ENCODE measurements at regions not wholly inside any gene's neighbourhood (a gene's known extent, or its start where the extent isn't known, plus 50 kb on each side); places are given as distances from the start of the nearest gene placed in this dataset.
"Not testable (repeated sequence)": the region's sequence is repeated elsewhere in the genome, so short reads cannot be mapped to it uniquely, and the experiment has no call there.

DNA sequence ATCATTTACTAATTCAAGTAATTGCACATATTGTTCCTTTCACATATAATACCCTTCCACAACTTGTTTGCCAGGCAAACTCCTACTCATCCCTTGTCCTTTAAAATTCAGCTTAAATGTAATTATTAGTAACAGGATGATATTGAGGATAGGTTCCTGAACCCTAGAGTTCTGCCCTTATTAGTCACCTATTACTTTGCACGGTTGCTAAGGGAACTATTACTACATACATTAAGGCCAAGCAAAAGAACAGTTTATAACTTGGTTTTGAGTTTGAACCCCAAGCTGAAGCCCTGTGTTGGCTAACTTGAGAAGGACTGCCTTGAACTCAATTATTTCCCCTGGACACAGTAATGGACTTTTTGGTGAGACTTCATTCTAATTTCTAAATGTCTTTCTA is 529.7 kb downstream of the IGSF11 start:
- DNase-seq: no peak

- no peak for DNase-seq
Observed at GRCh38 chr3:118505784-118506183, 528.9 kb downstream of the IGSF11 start.

DNA sequence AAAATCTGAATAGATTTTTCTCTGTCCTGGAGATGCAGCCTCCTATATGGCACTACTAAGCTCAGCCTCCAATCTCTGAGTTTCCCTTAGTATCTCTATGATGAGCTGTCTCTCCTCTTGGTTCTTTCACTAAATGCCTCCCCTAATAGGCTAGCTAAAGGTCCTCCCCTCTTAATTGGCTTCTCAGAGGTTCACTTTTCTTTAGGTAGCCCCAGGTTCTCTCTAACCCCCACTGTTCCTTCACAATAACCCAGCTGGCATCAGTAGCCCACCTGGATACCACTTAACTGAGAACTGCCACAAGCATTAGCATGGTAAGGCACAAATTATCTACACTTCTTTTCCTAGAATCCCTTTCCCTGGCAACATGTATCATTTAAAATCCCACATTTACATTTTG is 523.2 kb downstream of the IGSF11 start:
- DNase-seq: no peak

DNA sequence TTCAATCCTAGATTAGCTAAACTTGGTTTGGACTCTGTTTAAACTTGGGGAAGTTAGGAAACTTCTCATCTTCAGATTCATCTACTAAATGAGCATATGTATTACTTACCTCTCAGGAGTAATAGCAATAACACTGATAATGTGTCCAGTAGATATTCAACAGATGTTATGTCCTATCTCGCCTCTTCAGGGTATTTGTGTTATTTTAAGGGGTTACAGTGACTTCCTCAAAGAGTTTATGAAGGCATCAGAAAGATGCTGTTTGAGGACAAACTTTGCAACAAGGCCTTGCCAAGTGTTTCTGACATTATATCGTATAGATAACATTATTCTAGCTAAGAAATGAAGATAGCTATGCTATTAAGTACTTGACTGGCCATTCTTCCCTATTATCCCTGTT is 522.3 kb downstream of the IGSF11 start:
- no peak for DNase-seq

DNA sequence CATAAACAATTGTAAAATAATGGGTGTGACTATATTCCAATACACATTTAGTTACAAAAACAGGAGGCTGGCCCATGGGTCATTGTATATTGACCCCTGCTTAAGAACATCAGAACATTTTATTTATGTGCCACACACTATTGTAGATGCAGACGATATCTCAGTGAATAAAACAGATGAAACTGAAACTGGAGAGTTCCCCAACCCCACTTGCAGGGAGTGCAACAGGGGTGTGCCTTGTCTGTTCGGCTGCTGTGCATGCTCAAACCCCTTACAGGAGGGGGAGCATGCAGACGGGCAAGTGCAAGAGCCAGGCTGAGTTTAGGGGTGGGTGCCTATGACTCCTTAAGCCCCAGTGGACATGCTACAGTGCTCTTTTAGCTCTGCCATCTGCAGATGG is 509.6 kb downstream of the IGSF11 start:
- no peak for DNase-seq

DNA sequence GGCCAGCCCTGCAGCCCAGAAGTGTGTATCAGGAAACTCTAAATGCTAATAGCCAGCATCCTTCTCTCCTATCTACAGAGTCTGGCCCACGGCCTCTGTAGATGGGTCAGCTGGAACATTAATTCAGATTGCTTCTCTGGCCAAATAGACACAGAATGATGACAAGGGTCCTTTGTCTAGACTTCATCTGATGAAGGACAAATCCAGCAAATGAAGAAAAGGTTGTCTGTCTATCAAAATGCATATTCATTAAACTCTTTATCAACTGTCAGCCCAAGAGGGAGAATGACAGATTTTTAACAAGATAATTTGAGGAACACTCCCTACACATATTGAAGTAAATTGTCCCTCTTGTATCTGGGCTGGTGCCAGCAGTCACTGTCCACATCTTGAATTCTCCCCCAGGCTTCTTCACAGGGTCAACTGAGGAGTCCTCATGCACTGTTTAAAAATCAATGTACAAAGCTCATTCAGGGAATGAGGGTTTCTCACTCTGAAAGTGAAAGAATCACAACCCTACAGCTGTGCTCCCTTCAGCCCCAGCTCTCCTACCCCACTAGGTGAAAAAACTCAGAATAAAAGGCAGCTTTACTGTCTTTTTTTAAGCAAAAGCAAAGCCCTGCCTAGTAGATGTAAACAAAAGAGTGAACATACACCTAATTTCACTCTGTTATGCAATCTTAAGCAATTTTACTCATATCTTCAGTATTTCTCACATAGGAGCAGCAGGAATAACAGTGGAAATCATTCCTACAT is 507.7 kb downstream of the IGSF11 start:
- DNase-seq: no peak

DNA sequence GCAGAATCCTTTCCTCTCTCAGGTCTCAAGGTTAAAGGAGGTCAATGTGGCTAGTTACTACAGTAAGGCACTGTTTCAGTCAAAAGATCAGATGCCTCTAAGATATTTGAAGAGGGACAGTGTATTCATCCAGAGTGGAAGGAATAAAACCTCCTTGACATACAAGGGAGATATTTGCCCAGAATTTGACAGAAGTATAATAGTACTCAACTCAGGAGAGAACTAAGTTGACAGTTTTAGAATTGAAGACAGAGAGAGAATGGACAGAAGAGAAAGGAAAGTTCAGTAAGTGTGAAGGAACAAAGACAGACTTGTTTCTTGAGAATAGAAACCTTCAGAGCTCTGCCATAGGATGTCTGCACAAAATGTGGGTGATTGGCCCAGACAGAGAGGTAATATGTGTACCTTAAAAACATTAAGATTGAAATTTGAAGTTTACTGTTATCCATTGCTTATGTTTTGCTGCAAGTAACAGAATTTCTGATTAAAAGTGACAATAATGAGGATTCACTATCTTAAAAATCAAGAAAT is 507.1 kb downstream of the IGSF11 start:
- DNase-seq: no peak

DNA sequence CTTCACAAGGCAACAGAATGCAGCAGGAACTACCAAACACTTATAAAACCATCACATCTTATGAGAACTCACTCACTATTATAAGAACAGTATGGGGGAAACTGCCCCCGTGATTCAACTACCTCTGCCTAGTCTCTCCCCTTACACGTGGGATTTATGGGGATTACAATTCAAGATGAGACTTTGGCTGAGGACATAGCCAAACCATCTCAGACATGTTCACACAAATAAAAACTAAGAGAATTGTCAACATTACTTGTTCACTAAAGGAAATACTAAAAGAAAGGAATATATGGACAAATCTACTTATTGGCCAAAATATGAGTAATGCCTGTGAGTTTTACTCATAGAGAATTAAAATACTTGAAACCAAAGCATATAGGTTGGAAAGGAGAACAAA is 505.1 kb downstream of the IGSF11 start:
- DNase-seq: no peak

DNA sequence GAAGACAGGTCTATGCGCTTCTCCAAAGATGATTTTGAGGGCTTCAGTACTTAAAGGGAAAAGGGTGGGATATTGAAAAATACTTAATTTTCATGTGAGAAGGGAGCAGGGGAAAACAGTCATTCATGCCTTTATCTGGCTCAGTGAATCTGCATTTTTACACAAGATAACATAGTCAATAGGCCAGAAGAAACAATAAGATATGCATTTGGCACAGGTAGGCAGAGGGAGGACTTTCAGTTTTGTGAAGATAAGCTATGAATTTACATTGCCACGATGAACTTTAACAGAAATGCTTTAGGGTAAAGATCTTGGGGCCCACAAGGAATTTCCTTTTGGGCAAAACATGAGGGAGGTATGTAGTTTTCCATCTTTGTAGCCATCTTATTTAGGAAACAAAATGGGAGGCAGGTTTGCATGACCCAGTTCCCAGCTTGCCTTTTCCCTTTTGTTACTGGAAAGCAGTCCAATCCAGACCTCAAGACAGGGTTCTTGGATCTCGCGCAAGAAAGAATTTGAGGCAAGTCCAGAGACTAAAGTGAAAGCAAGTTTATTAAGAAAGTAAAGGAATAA is 504.2 kb downstream of the IGSF11 start:
- no peak for DNase-seq

DNA sequence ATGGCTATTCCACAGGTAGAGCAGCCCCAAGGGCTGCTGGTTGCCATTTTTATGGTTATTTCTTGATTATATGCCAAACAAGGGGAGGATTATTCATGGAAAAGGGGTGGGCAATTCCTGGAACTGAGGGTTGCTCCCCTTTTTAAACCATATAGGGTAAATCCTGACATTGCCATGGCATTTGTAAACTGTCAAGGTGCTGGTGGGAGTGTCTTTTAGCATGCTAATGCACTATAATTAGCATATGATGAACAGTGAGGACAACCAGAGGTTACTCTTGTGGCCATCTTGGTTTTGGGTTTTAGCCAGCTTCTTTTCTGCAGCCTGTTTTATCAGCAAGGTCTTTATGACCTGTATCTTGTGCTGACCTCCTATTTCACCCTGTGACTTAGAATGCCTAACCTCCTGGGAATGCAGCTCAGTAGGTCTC is 503.7 kb downstream of the IGSF11 start:
- DNase-seq: not testable (repeated sequence)

GRCh38 chr3:118531816-118532215 is 502.8 kb downstream of the IGSF11 start:
- DNase-seq: no peak

- no peak for DNase-seq
Observed at GRCh38 chr3:118533676-118534075, 501.0 kb downstream of the IGSF11 start.

- DNase-seq: no peak
Observed at GRCh38 chr3:118534519-118534918, 500.1 kb downstream of the IGSF11 start.

- no peak for DNase-seq
Observed at GRCh38 chr3:118536764-118537163, 497.9 kb downstream of the IGSF11 start.

- DNase-seq: no peak
Observed at GRCh38 chr3:118537454-118537853, 497.2 kb downstream of the IGSF11 start.

DNA sequence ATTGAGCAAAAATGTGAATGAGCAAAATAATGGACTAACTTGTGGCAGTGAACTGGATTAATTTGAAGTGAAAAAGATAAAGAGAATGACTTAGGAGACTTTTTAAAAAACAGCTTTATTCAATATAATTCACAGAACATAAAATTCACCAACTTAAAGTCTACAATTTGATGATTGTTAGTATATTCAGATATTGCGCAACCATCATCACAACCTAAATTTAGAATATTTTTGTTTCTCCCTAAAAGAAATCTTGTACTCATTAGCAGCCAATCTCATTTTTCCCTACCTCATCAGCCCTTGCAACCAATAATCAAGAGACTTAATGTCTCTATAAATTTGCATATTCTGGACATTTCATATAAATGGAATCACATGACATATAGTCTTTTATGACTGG is 496.5 kb downstream of the IGSF11 start:
- DNase-seq: no peak

GRCh38 chr3:118539820-118540447 is 494.7 kb downstream of the IGSF11 start:
- not testable (repeated sequence) for DNase-seq

DNA sequence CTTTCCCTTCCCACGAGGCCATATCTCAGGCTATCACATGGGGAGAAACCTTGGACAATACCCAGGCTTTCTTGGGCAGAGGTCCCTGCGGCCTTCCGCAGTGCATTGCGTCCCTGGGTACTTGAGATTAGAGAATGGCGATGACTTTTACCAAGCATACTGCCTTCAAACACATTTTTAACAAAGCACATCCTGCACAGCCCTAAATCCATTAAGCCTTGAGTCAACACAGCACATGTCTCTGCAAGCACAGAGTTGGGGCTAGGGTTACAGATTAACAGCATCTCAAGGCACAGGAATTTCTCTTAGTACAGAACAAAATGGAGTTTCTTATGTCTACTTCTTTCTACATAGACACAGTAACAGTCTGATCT is 494.2 kb downstream of the IGSF11 start:
- not testable (repeated sequence) for DNase-seq

DNA sequence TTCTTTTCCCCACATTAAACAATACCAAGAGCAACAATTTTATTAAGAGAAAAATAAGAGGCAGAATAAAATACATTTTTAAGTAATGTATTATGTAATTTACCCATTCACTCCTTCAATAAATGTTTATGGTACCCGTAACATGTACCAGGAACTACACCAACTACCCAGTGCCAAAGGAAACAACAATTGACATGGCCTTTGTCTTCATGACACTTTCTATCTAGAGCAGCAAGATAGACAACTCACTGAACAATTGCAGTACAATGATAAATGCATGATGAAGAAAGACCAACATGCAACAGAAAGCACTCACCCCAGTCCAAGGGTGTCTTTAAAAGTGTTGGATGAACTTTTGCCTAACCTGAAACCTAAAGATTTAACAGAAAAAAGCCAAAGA is 493.8 kb downstream of the IGSF11 start:
- DNase-seq: no peak

- DNase-seq: no peak
Observed at GRCh38 chr3:118541796-118542195, 492.9 kb downstream of the IGSF11 start.

GRCh38 chr3:118543832-118544231 is 490.8 kb downstream of the IGSF11 start:
- no peak for DNase-seq

DNA sequence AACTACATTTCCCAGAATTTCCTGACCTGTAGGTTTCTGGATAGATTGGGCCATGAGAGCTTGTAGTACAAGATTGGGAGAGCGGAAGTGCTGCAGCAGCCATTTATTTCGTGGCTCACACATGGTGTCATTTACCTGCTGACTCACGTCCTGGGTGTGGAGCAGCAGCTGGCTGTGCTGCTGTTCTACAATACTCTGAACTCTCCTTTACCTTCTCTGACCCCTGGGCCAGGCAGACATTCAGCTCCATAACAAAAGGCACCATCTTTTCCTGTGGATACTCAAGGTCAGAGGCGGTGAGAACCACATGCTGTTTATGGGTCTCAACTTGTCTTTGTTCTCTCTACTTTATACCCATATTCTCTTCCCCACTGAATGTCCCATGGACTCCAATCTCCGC is 490.2 kb downstream of the IGSF11 start:
- DNase-seq: no peak

- DNase-seq: no peak
Observed at GRCh38 chr3:118548434-118548833, 486.2 kb downstream of the IGSF11 start.

DNA sequence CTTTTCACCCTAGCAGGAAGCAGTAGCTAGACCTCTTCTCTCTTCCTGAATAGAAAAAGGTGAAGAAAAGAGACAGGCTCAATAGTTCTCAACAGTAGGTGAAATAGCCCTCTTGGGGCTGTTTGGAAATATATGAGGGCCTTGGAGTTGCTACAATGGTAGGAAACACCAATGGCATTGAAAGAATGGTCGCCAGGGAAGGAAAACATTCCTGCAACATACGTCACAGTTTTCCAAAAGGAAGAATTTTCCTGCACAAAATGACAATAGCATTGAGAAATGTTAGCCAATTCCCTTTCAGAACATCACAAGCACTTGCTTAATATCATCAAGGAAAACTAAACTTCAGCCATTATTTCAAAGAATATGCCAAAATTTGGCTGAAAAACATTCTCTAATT is 484.5 kb downstream of the IGSF11 start:
- DNase-seq: no peak

Data from amniotic stem cell (primary cell).